Superior temporal gyrus (tissue), 1 donor: ENCODE measurements at regions not wholly inside any gene's neighbourhood (a gene's known extent, or its start where the extent isn't known, plus 50 kb on each side); places are given as distances from the start of the nearest gene placed in this dataset.

ENCODE experiments used
- DNase-seq: peaks from one replicate; pipeline ENCODE4 v3.0.0-alpha.2; 2016; ENCODE audit errors: extremely low spot score

DNA sequence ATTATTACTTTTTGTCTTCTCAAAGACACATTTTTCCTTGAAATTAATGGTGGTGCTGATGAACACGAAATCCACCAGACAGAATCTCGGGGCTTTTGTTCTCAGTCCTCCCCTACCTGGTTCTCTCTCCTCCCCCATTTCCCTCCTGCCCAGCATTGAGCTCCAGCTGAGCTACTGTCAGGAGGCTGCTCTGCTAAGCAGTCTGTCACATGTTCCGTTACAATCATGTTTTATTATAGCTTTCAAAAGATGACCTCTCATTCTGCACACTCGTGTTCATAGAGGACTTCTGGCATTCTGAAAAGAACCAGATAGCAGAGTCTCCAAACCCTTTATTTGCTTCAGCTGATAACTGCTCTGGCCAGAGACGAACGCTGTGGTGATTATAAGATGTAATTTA, 732.5 kb upstream of the RBFOX1 start:
- DNase-seq, result no peak

DNA sequence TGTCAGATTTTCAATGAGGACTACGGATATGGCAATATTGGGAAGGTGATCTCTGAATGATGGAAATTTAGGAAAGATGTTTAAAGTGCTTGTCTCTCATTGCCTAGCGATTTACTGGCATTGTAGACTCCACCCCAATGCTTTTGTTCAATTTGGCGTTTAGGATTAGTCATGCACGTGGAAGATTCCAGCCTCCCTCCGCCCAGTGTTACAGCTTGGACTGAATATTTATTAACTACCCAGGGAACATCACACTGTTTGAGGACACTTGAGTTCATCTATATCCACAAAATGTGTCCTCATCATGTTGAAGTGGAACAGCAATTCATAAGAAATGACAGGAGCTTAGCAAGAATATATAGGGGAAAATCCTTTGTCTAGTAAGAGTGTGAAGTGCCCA, 738.8 kb upstream of the RBFOX1 start:
- no peak for DNase-seq

DNA sequence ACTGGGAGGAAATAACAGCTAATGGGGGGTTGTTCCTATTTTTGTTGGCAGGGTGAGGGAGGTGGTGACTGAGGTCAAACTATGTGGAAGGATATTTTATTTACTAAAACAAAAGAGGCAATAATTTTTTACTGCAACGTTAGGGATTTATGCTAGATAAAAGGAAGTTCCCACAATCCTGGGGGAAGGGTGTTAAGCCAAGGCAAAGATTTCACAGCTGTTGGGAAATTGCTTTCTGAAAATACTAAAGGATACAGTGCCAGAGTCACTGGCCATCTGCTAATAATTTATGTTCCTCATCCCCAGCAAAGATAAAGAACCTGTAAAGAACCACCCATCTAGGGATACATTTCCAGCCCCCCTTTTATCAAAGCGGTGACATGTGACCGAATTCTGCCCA, 756.0 kb upstream of the RBFOX1 start:
- DNase-seq, result no peak

DNA sequence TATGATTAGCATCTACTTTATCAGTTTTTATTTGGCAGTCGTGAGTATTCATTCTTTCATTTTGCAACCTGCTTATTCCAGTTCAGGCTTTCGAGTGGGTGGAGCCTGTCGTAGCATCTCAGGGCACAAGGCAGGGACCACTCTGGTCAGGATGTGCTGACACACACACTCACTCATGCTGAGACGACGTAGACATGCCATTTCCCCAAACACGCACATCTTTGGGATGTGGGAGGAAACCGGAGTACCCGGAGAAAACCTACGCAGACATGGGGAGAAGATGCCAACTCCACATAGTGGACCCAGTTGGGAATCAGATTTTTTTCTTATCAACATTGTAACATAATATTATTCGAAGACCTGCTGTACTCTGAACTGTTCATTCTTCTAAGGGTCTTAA, 756.5 kb upstream of the RBFOX1 start:
- no peak for DNase-seq

DNA sequence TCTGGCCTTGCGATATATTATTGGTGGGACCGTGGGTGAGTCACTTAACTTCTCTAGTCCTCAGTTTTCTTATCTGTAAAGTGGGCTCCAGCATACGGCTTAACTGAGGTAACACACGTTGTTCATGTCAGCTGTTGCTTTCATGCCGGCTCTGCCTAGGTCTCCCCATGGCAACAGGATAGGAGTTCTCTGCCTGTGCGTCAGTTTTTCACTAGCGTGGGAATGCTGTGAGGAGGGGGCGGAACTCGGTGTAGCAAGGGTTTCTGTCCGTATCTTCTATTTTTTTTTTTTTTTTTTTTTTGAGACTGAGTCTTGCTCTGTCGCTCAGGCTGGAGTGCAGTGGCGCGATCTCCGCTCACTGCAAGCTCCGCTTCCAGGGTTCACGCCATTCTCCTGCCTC, 758.5 kb upstream of the RBFOX1 start:
- no peak for DNase-seq

DNA sequence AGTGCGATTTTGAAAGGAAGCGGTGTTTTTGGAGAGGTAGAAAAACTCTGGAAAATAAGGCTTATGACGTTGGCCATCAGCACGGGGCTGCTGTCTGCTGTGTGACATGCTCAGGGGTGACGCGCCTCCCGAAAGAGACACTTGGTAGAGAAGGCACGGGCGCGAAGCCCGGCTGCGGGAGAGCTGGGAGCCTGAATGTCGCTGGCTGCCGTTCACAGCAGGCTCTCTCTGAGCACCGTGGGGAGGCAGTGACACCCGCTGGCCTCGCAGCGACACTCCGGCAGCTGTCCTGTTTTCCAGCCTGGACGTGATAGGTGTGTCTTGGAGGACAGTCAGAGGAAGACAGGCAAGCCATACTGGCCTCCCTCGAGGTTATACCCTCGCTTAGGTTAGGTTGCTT, 759.1 kb upstream of the RBFOX1 start:
- DNase-seq, result peak; percentile 79

DNA sequence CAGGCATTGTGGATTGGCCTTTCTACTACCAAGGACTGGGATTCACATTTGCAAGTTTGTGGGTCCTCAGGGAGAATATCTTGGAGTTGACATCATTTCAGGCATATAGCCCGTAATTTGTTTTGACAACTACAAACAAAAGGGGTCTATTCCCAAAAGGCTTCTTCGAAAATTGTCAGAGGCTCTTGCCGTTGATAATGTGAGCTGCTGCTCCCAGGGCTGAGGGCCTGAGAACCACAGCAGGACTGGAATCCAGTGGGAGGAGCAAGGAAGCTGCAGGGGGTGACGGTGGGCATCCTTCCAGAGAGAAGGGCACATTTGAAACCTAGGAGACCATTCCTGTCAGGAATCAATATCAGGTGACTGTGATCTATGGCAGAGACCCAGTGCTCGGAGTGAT, 761.6 kb upstream of the RBFOX1 start:
- no peak for DNase-seq

DNA sequence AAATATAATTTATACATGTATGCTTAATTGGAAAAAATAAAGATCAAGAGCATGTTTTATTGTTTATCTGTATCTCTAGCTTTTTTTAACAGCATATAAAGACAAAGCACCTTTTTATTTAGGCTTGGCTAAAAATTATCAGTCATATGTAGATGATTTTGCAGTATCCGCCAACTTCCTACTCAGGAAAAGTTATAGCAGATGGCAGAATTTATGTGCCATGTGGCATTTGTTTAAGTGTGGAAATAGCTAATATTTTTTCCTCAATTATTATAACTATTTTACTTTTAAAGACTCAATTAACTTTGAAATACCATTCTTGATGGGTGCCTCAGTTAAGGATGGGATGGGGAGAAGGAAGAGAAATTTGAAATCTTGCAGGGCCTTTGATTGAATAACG, 762.1 kb upstream of the RBFOX1 start:
- DNase-seq, result no peak

DNA sequence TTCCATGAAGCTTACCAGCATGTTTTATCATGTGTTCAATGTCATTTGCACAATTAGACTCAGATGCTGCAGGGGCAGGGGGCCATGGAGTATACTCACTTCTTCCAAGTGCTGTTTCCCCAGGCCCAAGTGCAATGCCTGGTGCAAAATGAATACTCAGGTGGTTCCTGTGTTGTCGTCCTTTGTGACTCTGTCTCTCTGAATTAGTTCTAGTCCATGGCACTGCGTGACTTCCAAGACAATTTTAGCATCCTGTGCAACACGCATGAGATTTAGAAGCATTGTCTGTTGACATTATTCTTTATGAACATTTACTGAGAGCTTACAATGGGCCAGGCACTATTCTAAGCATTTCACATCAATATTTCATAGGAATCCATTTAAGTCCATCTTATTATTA, 769.7 kb upstream of the RBFOX1 start:
- DNase-seq, result no peak

DNA sequence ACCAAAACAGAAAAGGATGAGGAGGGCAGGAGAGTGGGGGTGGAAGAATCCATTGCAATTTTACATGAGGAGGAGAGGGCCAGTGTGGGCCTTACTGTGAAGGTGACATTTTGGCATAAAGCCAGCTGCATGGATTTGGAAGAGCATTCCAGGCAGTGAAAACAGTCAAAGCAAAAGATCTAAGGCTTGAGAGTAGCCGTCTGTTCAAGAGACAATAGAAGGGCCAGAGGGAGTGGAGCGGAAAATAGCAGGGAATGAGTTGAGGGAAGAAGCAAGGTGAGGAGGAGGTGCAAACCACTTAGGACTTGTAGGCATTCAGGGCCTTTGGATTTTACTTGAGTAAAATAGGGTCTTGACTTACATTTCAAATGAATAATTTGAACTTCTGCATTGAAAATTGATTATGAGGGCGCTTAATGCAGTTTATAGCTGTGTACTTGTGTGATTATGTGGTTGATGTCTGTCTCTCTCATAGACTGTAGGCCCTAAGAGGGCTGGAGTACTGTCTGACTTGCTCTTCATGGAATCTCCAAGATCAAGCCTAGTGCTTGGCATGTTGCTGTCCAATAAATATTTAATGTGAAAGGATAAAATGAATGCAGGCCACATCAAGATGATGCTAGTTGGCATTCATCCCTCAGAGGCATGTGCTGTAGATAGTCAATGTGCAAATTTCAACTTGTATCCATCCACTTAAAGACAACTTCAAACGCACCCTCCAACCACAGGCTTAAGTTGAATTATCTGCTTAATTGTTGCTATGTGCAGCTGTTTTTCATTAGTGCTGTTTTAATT, 772.1 kb upstream of the RBFOX1 start:
- DNase-seq, result no peak

DNA sequence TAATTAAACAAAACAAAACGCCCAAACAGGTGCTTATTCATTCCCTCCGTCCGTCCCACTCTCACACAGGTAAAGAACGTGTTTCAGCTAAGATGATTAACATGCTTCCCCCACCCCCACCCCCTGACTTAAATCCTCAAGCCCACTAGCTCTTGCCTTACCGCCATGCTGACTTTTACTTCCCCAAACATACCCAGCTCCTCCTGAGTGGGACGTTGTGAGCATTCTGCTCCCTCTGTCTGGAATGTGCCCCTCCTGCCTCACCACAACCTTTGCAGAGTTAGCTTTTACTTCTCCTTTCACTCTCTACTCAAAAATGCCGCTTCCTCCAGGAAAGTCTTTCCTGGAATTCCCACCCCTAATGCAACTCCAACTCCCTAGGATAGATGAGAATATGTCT, 774.0 kb upstream of the RBFOX1 start:
- no peak for DNase-seq

DNA sequence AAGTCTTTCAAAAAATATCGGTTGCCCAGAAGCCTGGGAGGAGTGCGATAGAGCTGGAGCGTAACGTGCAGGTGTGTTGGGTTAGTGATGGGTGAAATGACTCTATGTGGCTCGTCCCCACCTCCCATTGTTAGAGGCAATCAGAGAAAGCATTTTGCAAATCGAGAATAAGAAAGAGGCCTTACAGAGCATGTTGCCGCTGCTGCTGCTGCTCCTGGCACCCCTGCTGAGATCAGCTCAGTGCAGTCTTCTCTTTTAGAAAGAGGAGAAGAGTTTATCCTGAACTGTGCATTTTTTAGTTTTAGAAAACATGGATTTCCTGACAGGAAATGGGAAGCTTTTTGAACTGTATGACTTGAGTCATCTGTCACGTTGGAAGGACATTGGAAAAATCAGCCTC, 774.5 kb upstream of the RBFOX1 start:
- DNase-seq, result no peak

DNA sequence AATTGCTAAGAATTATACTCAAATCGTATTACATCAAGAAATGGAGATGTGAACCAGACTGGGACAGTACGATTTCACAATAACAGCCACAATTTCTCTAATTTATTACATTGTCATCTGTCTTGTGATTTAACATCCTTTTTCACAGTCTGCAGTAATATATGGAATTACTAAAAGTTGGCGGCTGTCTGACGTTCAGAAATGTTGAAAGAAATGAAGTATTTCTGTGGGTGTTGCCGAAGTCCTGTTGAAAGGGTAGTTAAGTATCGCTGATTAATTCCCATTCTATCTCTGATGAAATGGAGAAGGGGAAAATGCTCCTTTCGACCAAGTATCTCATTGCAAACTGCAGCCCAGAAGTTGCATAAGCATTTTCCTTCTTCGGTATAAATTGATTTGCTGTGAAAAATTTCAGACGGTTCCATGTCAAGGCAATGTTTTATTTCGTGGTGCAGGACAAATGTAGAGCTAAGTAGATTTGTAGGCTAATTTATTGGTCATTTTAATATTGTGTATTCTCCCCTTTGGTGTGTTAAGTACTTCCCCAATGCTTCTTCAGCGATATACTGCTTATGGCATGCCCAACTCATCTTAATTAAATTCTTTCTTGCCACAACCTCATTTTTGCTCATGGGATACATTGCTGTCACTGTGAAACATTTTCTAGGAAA, 775.2 kb upstream of the RBFOX1 start:
- no peak for DNase-seq

DNA sequence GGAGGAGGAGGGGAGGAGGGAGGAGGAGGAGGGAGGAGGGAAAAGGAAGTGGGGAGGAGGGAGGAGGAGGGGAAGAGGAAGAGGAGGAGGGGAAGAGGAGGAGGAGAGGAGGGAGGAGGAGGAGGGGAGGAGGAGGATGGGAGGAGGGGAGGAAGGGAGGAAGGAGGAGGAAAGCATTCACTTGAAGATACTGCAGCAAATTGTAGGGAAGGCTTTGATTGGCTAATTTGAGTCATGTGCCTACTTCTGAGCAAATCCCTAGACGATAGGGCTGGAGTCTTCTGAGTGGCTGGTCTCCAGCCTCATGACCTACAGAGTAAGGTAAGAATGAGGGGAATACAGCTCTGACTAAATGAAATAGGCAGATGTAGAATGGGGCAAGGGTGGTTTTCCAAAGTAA, 783.2 kb upstream of the RBFOX1 start:
- DNase-seq, result no peak

DNA sequence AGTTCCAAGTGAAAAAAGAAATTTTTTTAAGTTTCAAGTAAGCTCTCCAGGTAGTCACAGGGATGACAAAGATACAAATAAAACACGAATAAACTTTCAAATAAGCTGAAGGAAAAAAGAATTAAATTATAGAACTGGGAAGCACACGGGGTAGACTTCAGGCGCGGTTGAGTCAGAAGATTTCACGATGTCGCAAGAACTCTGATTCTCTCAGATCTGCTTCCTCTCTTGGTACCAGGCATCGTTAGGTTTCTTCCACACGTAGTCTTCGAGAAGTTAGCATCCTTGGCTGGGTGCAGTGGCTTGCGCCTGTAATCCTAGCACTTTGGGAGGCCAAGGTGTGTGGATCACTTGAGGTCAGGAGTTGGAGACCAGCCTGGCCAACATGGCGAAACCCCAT, 784.1 kb upstream of the RBFOX1 start:
- no peak for DNase-seq

DNA sequence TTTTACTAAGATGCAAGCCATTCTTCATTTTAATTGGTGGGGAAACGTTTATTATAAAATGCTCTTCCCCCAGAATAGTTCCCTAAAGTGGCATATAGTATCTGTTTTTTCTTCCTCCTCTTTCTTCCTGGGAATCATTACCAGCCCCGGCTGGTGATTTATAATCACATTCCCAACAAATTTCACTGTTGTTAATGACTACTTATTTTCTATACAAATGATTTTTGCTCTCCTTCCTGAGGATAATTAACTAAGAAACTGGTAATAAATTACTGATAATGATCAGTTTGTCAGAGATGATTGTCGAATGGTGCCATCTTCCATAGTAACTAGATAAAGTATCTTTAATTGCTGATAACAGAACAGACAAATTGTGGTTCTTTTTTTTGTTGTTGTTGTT, 785.5 kb upstream of the RBFOX1 start:
- no peak for DNase-seq

DNA sequence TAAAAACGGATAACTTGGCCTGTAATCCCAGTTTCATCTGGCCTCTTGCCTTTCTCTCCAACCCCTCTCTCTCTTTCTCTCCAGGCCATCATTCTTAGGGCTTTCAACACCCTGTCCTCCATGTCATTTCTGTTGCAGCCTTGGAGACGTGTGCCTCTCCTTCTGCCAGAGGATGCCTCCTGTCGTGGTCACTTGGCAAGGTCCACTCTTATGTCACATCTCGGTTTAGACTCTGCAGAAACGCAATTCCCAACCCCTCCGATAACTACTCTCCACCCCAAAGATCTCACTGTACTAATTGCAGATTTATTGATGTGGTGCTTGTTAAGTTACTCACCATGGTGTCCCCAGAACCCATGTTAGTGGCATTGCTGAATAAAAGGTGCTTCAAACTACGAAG, 787.3 kb upstream of the RBFOX1 start:
- DNase-seq, result no peak

DNA sequence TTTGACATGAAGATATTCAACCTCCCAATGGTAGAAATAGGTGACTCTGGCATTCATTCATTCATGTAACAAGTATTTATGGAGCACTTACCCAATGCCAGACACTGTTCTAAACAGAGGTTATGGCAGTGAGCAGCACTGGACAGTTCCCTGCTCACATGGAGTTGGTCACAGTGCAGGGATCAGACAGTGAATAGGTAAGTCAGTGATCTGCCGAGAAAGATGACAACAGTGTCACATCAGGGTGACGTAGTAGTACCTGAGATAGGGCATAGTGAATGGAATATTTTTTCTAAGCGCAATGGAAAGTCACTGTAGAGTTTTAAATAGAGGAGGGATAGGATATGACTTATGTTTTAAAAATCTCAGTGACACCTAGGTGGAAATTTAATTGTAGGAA, 791.4 kb upstream of the RBFOX1 start:
- DNase-seq, result no peak

DNA sequence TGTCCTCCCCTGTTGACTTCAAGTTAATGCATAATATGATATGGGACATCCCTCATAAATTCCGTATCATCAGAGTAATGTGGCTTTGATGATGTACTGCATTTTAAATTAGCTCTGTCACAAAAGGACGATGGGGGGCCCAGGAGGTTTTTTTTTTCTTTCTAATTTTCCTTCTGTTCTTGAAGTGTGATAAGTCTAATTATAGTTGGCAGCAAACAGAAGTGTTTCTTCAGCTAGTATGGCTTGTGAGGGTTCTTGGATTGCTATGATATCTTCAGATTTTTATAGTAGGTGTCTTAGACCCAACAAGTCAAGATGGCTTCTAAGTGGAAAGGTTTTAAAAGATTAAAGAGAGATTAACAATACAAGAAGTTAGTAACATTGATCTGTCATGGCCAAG, 796.2 kb upstream of the RBFOX1 start:
- peak; percentile 18 for DNase-seq

DNA sequence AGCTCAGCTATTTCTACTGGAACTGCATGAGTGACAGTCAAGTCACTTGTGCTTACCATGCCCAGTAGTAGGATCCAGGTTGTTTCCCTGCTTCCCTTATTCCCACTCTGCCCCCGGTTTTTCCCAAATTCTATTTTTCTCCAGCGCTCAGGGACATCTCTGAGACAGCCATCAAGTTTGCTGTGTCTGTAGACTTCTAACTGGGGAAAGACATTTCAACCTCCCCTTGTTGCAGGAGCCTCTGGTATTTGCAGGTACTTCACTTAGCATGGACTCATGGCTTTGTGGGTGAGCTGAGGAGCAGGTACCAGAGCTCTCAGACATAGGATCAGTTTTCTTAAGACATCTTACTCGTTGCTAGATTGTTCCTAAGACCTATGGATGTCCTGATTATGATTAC, 801.6 kb upstream of the RBFOX1 start:
- no peak for DNase-seq

DNA sequence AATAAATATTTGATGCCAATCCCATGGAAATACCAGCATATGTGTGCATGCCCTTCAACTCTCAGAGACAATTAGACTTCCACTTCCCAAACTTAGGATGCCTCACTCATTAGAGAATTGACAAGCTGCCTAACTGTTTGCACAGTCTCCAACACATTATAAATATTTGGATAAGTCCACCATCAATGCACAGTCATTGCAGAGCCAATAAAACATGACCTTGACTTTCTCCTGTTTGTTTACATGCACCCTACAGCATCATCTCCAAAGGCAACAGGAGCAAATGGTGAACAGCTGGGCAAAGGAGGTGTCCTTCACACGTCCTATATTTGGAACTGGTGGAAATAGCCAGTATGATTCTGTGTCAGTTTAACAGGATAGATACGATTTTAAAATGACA, 804.4 kb upstream of the RBFOX1 start:
- DNase-seq, result no peak

DNA sequence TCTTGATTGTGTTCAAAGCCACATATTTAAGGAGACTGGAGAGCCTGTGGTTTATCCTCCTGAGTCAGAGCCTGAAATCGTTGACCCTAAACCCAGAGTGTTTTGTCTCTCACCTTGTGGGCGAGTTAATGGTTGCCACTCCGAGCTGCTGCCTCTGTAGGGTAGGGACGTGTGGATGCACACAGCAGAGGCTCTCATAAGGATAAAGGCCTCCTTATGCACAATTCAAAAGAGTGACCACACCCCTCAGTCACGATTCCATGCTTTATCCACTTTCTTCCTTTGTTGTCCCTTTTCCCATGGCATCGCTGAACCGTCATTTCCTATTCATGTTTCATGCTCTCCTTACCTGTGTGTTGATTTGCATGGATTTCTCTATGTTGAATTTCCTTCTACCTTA, 805.0 kb upstream of the RBFOX1 start:
- DNase-seq, result no peak

DNA sequence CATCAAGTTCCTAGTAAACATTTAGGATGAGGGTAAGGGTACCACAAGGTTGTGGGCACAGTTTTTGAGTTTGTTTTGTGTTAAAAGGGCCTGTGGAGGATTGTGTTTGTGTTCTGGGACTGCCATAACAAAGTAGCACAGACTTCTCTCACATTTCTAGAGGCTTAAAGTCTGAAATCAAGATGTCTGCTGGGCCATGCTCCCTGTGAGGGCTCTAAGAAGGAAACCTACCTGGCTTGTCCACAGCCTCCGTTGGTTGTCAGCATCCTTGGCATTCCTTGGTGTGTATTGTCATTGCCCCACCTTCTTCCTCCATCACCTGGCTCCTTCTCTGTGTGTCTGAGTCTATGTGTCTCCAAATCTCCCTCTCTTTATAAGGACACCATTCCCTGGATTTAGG, 808.1 kb upstream of the RBFOX1 start:
- DNase-seq, result no peak
